Coronary artery (tissue), 2 donors: ENCODE measurements at regions not wholly inside any gene's neighbourhood (a gene's known extent, or its start where the extent isn't known, plus 50 kb on each side); places are given as distances from the start of the nearest gene placed in this dataset.
"Not testable (repeated sequence)": the region's sequence is repeated elsewhere in the genome, so short reads cannot be mapped to it uniquely, and the experiment has no call there.

Experiments used
- DNase-seq: peaks from one replicate; pipeline ENCODE4 v3.0.0-alpha.2; 2017; ENCODE audit warnings: low spot score
- H3K27ac ChIP-seq, 2 donors: fragments of 200-600 bp; sonication (generic); one replicate each; pipeline ENCODE4 v1.5.1; 2016 to 2019
- H3K4me3 ChIP-seq: fragments of 200-600 bp; sonication (generic); 2 replicates; pipeline ENCODE4 v1.5.1; 2016; ENCODE audit warnings: mild to moderate bottlenecking, moderate library complexity
- CTCF ChIP-seq: fragments of 200-600 bp; sonication (generic); IDR thresholded peaks from one replicate; pipeline ENCODE4 v1.5.1; 2019; ENCODE audit warnings: antibody characterized with exemption

- Histone ChIP-seq H3K4me3 (no peak overlapping the region), H3K27ac (no peak overlapping the region)
- TF ChIP-seq CTCF, result no peak
- no peak for DNase-seq
These were observed 114.8 kb downstream of the C12orf75 start for GRCh38 chr12:105445249-105445648.

- DNase-seq, result no peak
- no peak for TF ChIP-seq CTCF
- Histone ChIP-seq H3K27ac (peak overlapping the region in 1 of 2 donors; percentile 3), H3K4me3 (no peak overlapping the region)
These were observed 115.2 kb downstream of the C12orf75 start for GRCh38 chr12:105445649-105446048.

- peak overlapping the region in 1 of 2 donors; percentile 20 for H3K27ac ChIP-seq
- DNase-seq, H3K4me3 ChIP-seq: not testable (repeated sequence)
These were observed 116.0 kb downstream of the C12orf75 start for GRCh38 chr12:105446460-105446859.

GRCh38 chr12:105449431-105449830, 118.9 kb downstream of the C12orf75 start:
- no peak overlapping the region for H3K27ac ChIP-seq
- no peak for DNase-seq
- TF ChIP-seq CTCF, result no peak
- no peak overlapping the region for H3K4me3 ChIP-seq

GRCh38 chr12:105451211-105451610, 120.7 kb downstream of the C12orf75 start:
- TF ChIP-seq CTCF, result no peak
- no peak overlapping the region for H3K27ac ChIP-seq
- no peak for DNase-seq

GRCh38 chr12:105451798-105452197, 121.3 kb downstream of the C12orf75 start:
- TF ChIP-seq CTCF, result no peak
- no peak overlapping the region for H3K4me3 ChIP-seq
- DNase-seq, result no peak
- no peak overlapping the region for H3K27ac ChIP-seq

More at GRCh38 chr12:105451211-105451610, 120.7 kb downstream of the C12orf75 start:
- H3K4me3 ChIP-seq, result no peak overlapping the region

GRCh38 chr12:105453316-105453715, 122.8 kb downstream of the C12orf75 start:
- Histone ChIP-seq H3K27ac (no peak overlapping the region), H3K4me3 (no peak overlapping the region)
- no peak for DNase-seq
- TF ChIP-seq CTCF, result no peak

GRCh38 chr12:105454688-105455087, 124.2 kb downstream of the C12orf75 start:
- Histone ChIP-seq H3K27ac (no peak overlapping the region), H3K4me3 (no peak overlapping the region)
- DNase-seq, result no peak
- TF ChIP-seq CTCF, result no peak
